GM23248 (cell line): ENCODE measurements at regions not wholly inside any gene's neighbourhood (a gene's known extent, or its start where the extent isn't known, plus 50 kb on each side); places are given as distances from the start of the nearest gene placed in this dataset.

Experiments
- DNase-seq: peaks from one replicate; pipeline ENCODE4 v3.0.0-alpha.2; 2015
- H2AFZ ChIP-seq: fragments of 200-600 bp; sonication (generic); 2 replicates; pipeline ENCODE4 v1.6.1; 2016; ENCODE audit warnings: antibody characterized with exemption
- H3F3A ChIP-seq: fragments of 200-600 bp; sonication (generic); 2 replicates; pipeline ENCODE4 v1.6.1; 2016; ENCODE audit warnings: mild to moderate bottlenecking, antibody characterized with exemption, mixed run types; ENCODE audit not compliant: insufficient read depth
- H3K27ac ChIP-seq: fragments of 200-600 bp; sonication (generic); 2 replicates; pipeline ENCODE4 v1.5.1; 2016; ENCODE audit warnings: mild to moderate bottlenecking
- H3K27me3 ChIP-seq: fragments of 200-600 bp; sonication (generic); replicated peaks from 2 replicates; pipeline ENCODE4 v1.6.1; 2016; ENCODE audit warnings: mild to moderate bottlenecking; ENCODE audit not compliant: insufficient read depth
- H3K36me3 ChIP-seq: fragments of 200-600 bp; sonication (generic); 2 replicates; pipeline ENCODE4 v1.6.1; 2016; ENCODE audit warnings: low read depth, mild to moderate bottlenecking
- H3K4me1 ChIP-seq: fragments of 200-600 bp; sonication (generic); 2 replicates; pipeline ENCODE4 v1.6.1; 2016; ENCODE audit warnings: mild to moderate bottlenecking; ENCODE audit not compliant: insufficient read depth
- H3K4me2 ChIP-seq: fragments of 200-600 bp; sonication (generic); one replicate; pipeline ENCODE4 v1.6.1; 2016; ENCODE audit warnings: mild to moderate bottlenecking; ENCODE audit not compliant: unreplicated experiment
- H3K4me3 ChIP-seq: fragments of 200-600 bp; sonication (generic); 2 replicates; pipeline ENCODE4 v1.5.1; 2016; ENCODE audit warnings: mild to moderate bottlenecking
- H3K79me2 ChIP-seq: fragments of 200-600 bp; sonication (generic); 2 replicates; pipeline ENCODE4 v1.6.1; 2016; ENCODE audit warnings: mild to moderate bottlenecking; ENCODE audit not compliant: insufficient read depth
- H3K9ac ChIP-seq: fragments of 200-600 bp; sonication (generic); 2 replicates; pipeline ENCODE4 v1.6.1; 2016; ENCODE audit warnings: mild to moderate bottlenecking
- H3K9me2 ChIP-seq: fragments of 200-600 bp; sonication (generic); 2 replicates; pipeline ENCODE4 v1.6.1; 2016; ENCODE audit warnings: mixed run types, mild to moderate bottlenecking, moderate library complexity; ENCODE audit not compliant: insufficient read depth
- H3K9me3 ChIP-seq: fragments of 200-600 bp; sonication (generic); one replicate; pipeline ENCODE4 v1.6.1; 2017; ENCODE audit warnings: low read depth
- H4K20me1 ChIP-seq: fragments of 200-600 bp; sonication (generic); 2 replicates; pipeline ENCODE4 v1.6.0; 2016; ENCODE audit not compliant: insufficient read depth
- EZH2 ChIP-seq: fragments of 200-600 bp; sonication (generic); IDR thresholded peaks from 2 replicates; pipeline ENCODE4 v1.6.1; 2018; ENCODE audit warnings: antibody characterized with exemption, mild to moderate bottlenecking; ENCODE audit not compliant: insufficient read depth, poor library complexity, severe bottlenecking
- EZH2phosphoT487 ChIP-seq: fragments of 200-600 bp; sonication (generic); IDR thresholded peaks from 2 replicates; pipeline ENCODE4 v1.6.1; 2018; ENCODE audit warnings: antibody characterized with exemption, moderate library complexity, mild to moderate bottlenecking, low read depth; ENCODE audit not compliant: insufficient read depth
- WGBS, 2 experiments: methylation state at CpG; one replicate each; pipeline ENCODE4 v1.1.6; 2015 to 2017; ENCODE audit warnings: low lambda C conversion rate in 2 of 2, low coverage in 1 of 2; ENCODE audit errors: missing lambda C conversion rate in 2 of 2; 5-methylcytosine and 5-hydroxymethylcytosine counted together
- in situ Hi-C: fragments of 300-500 bp; cut with MboI; formaldehyde crosslinking; loops from 2 replicates; pipeline ENCODE4 v1.15.0; 2020

GRCh38 chr9:103949096-103949495 is 145.0 kb upstream of the SMC2 start:
- no peak for DNase-seq
- Histone ChIP-seq H2AFZ (no peak overlapping the region), H3K4me2 (no peak overlapping the region), H4K20me1 (no peaks in the 10 kb centered on the region), H3K27me3 (no peaks in the 10 kb centered on the region), H3K9me3 (no peaks in the 10 kb centered on the region), H3F3A (no peaks in the 10 kb centered on the region), H3K79me2 (no peaks in the 10 kb centered on the region), H3K9me2 (no peaks in the 10 kb centered on the region), H3K4me3 (no peak overlapping the region), H3K27ac (no peak overlapping the region), H3K9ac (no peak overlapping the region), H3K36me3 (no peaks in the 10 kb centered on the region), H3K4me1 (no peaks in the 10 kb centered on the region)
- in situ Hi-C loops, result no loop called here
- TF ChIP-seq EZH2 (no peak), EZH2phosphoT487 (no peak)

GRCh38 chr9:103977163-103977562 is 116.9 kb upstream of the SMC2 start:
- 14 to 18% methylated on average over 3 of the region's 3 CpGs for WGBS, 2 experiments
- H4K20me1 ChIP-seq, result no peaks in the 10 kb centered on the region
- no peak for DNase-seq
- in situ Hi-C loops, result no loop called here
- H3K9ac ChIP-seq, result no peak overlapping the region
- TF ChIP-seq EZH2, result no peak
- H3K4me1 ChIP-seq, result no peaks in the 10 kb centered on the region
- no peak overlapping the region for H3K4me2 ChIP-seq
- no peaks in the 10 kb centered on the region for H3K9me3 ChIP-seq
- no peak overlapping the region for H2AFZ ChIP-seq
- no peaks in the 10 kb centered on the region for H3K36me3 ChIP-seq
- no peak overlapping the region for H3K27ac ChIP-seq
- H3K27me3 ChIP-seq, result no peaks in the 10 kb centered on the region
- no peaks in the 10 kb centered on the region for H3K79me2 ChIP-seq
- H3K9me2 ChIP-seq, result no peaks in the 10 kb centered on the region
- H3F3A ChIP-seq, result no peaks in the 10 kb centered on the region
- H3K4me3 ChIP-seq, result no peak overlapping the region

- Histone ChIP-seq H3K9me2 (no peaks in the 10 kb centered on the region), H3K9ac (no peak overlapping the region), H4K20me1 (no peaks in the 10 kb centered on the region), H3F3A (no peaks in the 10 kb centered on the region), H3K36me3 (no peaks in the 10 kb centered on the region), H3K4me1 (no peaks in the 10 kb centered on the region), H3K9me3 (no peaks in the 10 kb centered on the region), H2AFZ (no peak overlapping the region), H3K79me2 (no peaks in the 10 kb centered on the region), H3K4me2 (no peak overlapping the region), H3K27ac (no peak overlapping the region), H3K4me3 (no peak overlapping the region), H3K27me3 (no peaks in the 10 kb centered on the region)
- in situ Hi-C loops, result no loop called here
- TF ChIP-seq EZH2phosphoT487, result no peak
- TF ChIP-seq EZH2, result no peak
- DNase-seq, result no peak
Observed at GRCh38 chr9:103978396-103978795, 115.7 kb upstream of the SMC2 start.

- no peak for DNase-seq
- H3K4me2 ChIP-seq, result no peak overlapping the region
Observed at GRCh38 chr9:103981912-103982311, 112.2 kb upstream of the SMC2 start.

GRCh38 chr9:103985077-103985476 is 109.0 kb upstream of the SMC2 start:
- H4K20me1 ChIP-seq, result no peaks in the 10 kb centered on the region
- H3K27me3 ChIP-seq, result no peaks in the 10 kb centered on the region
- 6 to 19% methylated on average over 1 of the region's 1 CpG for WGBS, 2 experiments
- H3K4me3 ChIP-seq, result no peak overlapping the region
- no peak overlapping the region for H3K9ac ChIP-seq
- H3K9me2 ChIP-seq, result no peaks in the 10 kb centered on the region
- TF ChIP-seq EZH2phosphoT487 (no peak), EZH2 (no peak)
- no peak for DNase-seq
- in situ Hi-C loops, result no loop called here
- H3K36me3 ChIP-seq, result no peaks in the 10 kb centered on the region
- H3K4me2 ChIP-seq, result no peak overlapping the region
- no peak overlapping the region for H2AFZ ChIP-seq
- no peaks in the 10 kb centered on the region for H3F3A ChIP-seq
- no peaks in the 10 kb centered on the region for H3K4me1 ChIP-seq
- H3K79me2 ChIP-seq, result no peaks in the 10 kb centered on the region
- no peaks in the 10 kb centered on the region for H3K9me3 ChIP-seq
- H3K27ac ChIP-seq, result no peak overlapping the region

More at GRCh38 chr9:103981912-103982311, 112.2 kb upstream of the SMC2 start:
- H3K9me2 ChIP-seq, result no peaks in the 10 kb centered on the region
- H3K9ac ChIP-seq, result no peak overlapping the region
- no peaks in the 10 kb centered on the region for H3F3A ChIP-seq
- no peak overlapping the region for H2AFZ ChIP-seq
- H3K4me1 ChIP-seq, result no peaks in the 10 kb centered on the region
- no peaks in the 10 kb centered on the region for H4K20me1 ChIP-seq
- H3K27ac ChIP-seq, result no peak overlapping the region
- no peak for TF ChIP-seq EZH2phosphoT487
- TF ChIP-seq EZH2, result no peak
- H3K4me3 ChIP-seq, result no peak overlapping the region
- H3K79me2 ChIP-seq, result no peaks in the 10 kb centered on the region
- 16 to 24% methylated on average over 2 of the region's 2 CpGs for WGBS, 2 experiments
- in situ Hi-C loops, result no loop called here
- H3K36me3 ChIP-seq, result no peaks in the 10 kb centered on the region
- no peaks in the 10 kb centered on the region for H3K27me3 ChIP-seq
- H3K9me3 ChIP-seq, result no peaks in the 10 kb centered on the region
